Esophagus squamous epithelium (tissue), 4 donors: ENCODE measurements at regions not wholly inside any gene's neighbourhood (a gene's known extent, or its start where the extent isn't known, plus 50 kb on each side); places are given as distances from the start of the nearest gene placed in this dataset.

ENCODE experiments used
- POLR2A ChIP-seq, 4 donors: fragments of 450-650 bp; IDR thresholded peaks; one replicate each; pipeline ENCODE4 v1.6.1; 2017; ENCODE audit warnings: antibody characterized with exemption in 4 of 4, mild to moderate bottlenecking in 4 of 4, moderate library complexity in 3 of 4
- TF ChIP-seq, protein P1 (sequence below), 6 experiments: fragments of 450-650 bp in 4 of 6; fragments of 200-600 bp in 2 of 6; sonication (generic) in 2 of 6; IDR thresholded peaks; one replicate each; pipeline ENCODE4 v1.5.1; 2016 to 2019; ENCODE audit warnings: antibody characterized with exemption in 6 of 6, mild to moderate bottlenecking in 4 of 6, moderate library complexity in 4 of 6

DNA sequence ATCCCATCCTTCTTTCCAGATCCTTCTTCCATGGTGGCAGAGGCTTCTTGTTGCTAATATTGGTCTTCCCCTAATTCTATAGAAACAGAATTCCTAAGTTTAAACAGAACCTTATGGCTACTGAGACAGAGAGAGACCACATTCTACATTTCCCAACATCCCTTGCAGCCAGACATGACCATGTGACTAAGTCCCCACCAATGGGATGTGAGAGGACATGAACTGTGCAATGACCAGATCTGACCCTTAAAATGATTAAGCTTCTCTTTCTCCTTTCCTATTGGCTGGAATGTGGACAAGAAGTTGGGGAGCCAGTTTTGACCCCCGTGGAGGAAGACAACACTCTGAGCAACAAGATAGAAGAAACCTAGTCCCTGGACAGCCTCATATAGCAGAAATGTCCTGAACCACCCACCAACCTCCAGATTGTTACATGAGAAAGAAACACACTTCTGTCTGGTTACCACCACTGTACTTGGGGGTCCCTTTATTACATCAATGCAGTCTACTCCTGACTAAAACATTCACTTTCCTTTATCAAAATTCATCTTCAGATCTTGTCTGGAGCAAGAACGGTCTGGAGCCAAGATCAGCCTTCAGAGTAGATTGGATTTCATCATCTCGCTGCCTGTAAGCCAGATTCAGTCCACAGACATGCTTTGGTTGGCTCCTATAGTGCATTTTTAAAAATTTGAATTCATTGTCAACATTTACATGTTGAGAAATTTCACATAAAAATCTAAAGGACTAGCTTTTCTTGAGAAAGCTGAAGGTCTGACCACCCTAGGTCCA lies 183.9 kb downstream of the SHQ1 start:
- TF ChIP-seq, protein P1, sequence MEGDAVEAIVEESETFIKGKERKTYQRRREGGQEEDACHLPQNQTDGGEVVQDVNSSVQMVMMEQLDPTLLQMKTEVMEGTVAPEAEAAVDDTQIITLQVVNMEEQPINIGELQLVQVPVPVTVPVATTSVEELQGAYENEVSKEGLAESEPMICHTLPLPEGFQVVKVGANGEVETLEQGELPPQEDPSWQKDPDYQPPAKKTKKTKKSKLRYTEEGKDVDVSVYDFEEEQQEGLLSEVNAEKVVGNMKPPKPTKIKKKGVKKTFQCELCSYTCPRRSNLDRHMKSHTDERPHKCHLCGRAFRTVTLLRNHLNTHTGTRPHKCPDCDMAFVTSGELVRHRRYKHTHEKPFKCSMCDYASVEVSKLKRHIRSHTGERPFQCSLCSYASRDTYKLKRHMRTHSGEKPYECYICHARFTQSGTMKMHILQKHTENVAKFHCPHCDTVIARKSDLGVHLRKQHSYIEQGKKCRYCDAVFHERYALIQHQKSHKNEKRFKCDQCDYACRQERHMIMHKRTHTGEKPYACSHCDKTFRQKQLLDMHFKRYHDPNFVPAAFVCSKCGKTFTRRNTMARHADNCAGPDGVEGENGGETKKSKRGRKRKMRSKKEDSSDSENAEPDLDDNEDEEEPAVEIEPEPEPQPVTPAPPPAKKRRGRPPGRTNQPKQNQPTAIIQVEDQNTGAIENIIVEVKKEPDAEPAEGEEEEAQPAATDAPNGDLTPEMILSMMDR (IDR thresholded peaks at IDR 0.05), result no peak
- TF ChIP-seq POLR2A (IDR thresholded peaks at IDR 0.05), result no peak
